ENCODE measurements at regions not wholly inside any gene's neighbourhood (a gene's known extent, or its start where the extent isn't known, plus 50 kb on each side); places are given as distances from the start of the nearest gene placed in this dataset.

DNA sequence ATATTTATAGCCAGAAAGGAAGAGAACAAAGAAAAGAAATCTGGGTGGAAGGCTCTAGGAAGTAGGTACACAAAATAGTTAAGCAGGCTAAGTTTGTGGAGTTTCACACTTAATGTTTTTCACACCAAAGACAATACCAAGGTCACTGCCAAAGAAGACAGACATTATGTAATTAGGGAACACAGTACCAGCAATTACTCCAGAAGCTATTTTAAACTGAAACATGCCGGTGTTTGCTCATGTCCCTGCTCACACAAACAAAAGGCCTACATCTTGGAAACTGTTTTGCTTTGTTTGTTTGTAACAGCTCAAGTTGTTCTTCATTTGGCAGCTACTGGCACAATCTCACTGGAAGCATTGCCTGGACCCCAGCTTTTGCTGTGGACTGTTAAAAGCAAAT, 88.5 kb upstream of the DAB1 start:
- Histone ChIP-seq H3K36me3 (ENCODE audit: control insufficient read depth in 5 of 5, insufficient read depth in 5 of 5, low read length in 5 of 5) (no peaks in the 10 kb centered on the region), H3K27ac (ENCODE audit: low read depth, low read length) (no peak overlapping the region), H3K4me3 (ENCODE audit: low read depth in 1 of 5, low read length in 5 of 5) (no peak overlapping the region), H3K4me1 (ENCODE audit: control insufficient read depth in 5 of 5, insufficient read depth in 5 of 5, low read length in 5 of 5) (peaks cover 0 to 7% (median 0%) of the 10 kb centered on the region in 5 donors), H3K9ac (ENCODE audit: low read length in 5 of 5) (no peak overlapping the region), H3K9me3 (ENCODE audit: control insufficient read depth in 5 of 5, low read length in 5 of 5) (no peaks in the 10 kb centered on the region), H3K27me3 (ENCODE audit: control insufficient read depth in 5 of 5, insufficient read depth in 4 of 5, low read length in 5 of 5) (no peaks in the 10 kb centered on the region)

DNA sequence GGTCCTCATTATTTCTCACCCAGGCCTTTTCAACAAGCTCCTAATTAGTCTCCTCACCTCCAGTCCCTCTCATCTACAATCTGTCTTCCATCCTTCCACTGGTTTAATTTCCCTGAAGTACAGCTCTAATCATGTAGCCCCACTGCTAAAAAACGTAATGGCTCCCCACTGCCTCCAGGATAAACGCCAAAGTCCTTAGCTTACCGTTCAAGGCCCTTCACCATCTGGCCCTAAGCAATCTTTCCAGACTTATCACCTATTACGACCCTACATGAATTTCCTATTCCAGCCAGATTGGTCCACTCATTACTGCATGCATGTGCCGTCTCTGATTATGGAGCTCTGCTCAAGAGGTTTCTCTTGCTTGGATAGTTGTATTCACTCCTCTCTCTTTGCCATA, 83.1 kb upstream of the DAB1 start:
- Histone ChIP-seq H3K36me3 (ENCODE audit: control insufficient read depth in 5 of 5, insufficient read depth in 5 of 5, low read length in 5 of 5) (no peaks in the 10 kb centered on the region), H3K4me3 (ENCODE audit: low read depth in 1 of 5, low read length in 5 of 5) (no peak overlapping the region), H3K4me1 (ENCODE audit: control insufficient read depth in 5 of 5, insufficient read depth in 5 of 5, low read length in 5 of 5) (peaks cover 0 to 2% (median 0%) of the 10 kb centered on the region in 5 donors), H3K27ac (ENCODE audit: low read depth, low read length) (no peak overlapping the region), H3K9ac (ENCODE audit: low read length in 5 of 5) (no peak overlapping the region), H3K27me3 (ENCODE audit: control insufficient read depth in 5 of 5, insufficient read depth in 4 of 5, low read length in 5 of 5) (no peaks in the 10 kb centered on the region), H3K9me3 (ENCODE audit: control insufficient read depth in 5 of 5, low read length in 5 of 5) (no peaks in the 10 kb centered on the region)

- no peak overlapping the region for H3K4me3 ChIP-seq (ENCODE audit: low read depth in 1 of 5, low read length in 5 of 5)
- H3K27ac ChIP-seq (ENCODE audit: low read depth, low read length) = no peak overlapping the region
- no peaks in the 10 kb centered on the region for H3K9me3 ChIP-seq (ENCODE audit: control insufficient read depth in 5 of 5, low read length in 5 of 5)
- no peak overlapping the region for H3K9ac ChIP-seq (ENCODE audit: low read length in 5 of 5)
- no peaks in the 10 kb centered on the region for H3K36me3 ChIP-seq (ENCODE audit: control insufficient read depth in 5 of 5, insufficient read depth in 5 of 5, low read length in 5 of 5)
- H3K4me1 ChIP-seq (ENCODE audit: control insufficient read depth in 5 of 5, insufficient read depth in 5 of 5, low read length in 5 of 5) = peaks cover 0 to 2% (median 0%) of the 10 kb centered on the region in 5 donors
- H3K27me3 ChIP-seq (ENCODE audit: control insufficient read depth in 5 of 5, insufficient read depth in 4 of 5, low read length in 5 of 5) = no peaks in the 10 kb centered on the region
Measured at GRCh38 chr1:57503337-57503736, 79.5 kb upstream of the DAB1 start.

- no peaks in the 10 kb centered on the region for H3K36me3 ChIP-seq (ENCODE audit: control insufficient read depth in 5 of 5, insufficient read depth in 5 of 5, low read length in 5 of 5)
- no peaks in the 10 kb centered on the region for H3K9me3 ChIP-seq (ENCODE audit: control insufficient read depth in 5 of 5, low read length in 5 of 5)
- H3K9ac ChIP-seq (ENCODE audit: low read length in 5 of 5) = no peak overlapping the region
- no peaks in the 10 kb centered on the region for H3K27me3 ChIP-seq (ENCODE audit: control insufficient read depth in 5 of 5, insufficient read depth in 4 of 5, low read length in 5 of 5)
- H3K4me1 ChIP-seq (ENCODE audit: control insufficient read depth in 5 of 5, insufficient read depth in 5 of 5, low read length in 5 of 5) = no peaks in the 10 kb centered on the region
- no peak overlapping the region for H3K4me3 ChIP-seq (ENCODE audit: low read depth in 1 of 5, low read length in 5 of 5)
- no peak overlapping the region for H3K27ac ChIP-seq (ENCODE audit: low read depth, low read length)
Measured at GRCh38 chr1:57500136-57500830, 76.4 kb upstream of the DAB1 start.

DNA sequence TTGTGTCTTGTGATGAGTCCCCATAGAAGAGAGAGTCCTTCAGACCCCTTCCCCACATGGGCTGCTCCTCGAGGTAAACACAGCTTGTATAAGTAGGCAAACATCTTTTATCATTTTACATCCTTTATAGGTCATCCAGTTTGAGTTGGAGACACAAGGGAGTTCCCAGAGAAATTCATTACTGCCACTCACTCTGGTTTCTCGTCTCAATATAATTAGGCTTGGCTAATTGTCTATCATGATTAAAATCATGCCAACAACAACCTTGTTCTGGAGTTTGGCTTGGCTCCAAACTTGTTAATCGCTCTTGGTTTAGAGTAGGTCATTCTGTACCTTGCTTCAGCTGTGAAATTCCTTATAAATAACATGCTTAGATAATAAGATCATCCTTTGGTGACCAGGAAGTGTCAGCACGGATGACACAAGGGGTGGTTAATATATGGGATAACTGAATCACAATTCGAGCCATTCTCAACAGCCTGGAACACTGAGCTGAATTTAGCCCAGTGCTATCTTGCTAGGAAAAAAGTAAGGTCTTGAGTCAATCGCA, 70.7 kb upstream of the DAB1 start:
- H3K27ac ChIP-seq (ENCODE audit: low read depth, low read length) = no peak overlapping the region
- H3K9ac ChIP-seq (ENCODE audit: low read length in 5 of 5) = no peak overlapping the region
- no peaks in the 10 kb centered on the region for H3K4me1 ChIP-seq (ENCODE audit: control insufficient read depth in 5 of 5, insufficient read depth in 5 of 5, low read length in 5 of 5)
- H3K36me3 ChIP-seq (ENCODE audit: control insufficient read depth in 5 of 5, insufficient read depth in 5 of 5, low read length in 5 of 5) = no peaks in the 10 kb centered on the region
- H3K27me3 ChIP-seq (ENCODE audit: control insufficient read depth in 5 of 5, insufficient read depth in 4 of 5, low read length in 5 of 5) = no peaks in the 10 kb centered on the region
- H3K4me3 ChIP-seq (ENCODE audit: low read depth in 1 of 5, low read length in 5 of 5) = no peak overlapping the region
- no peaks in the 10 kb centered on the region for H3K9me3 ChIP-seq (ENCODE audit: control insufficient read depth in 5 of 5, low read length in 5 of 5)

DNA sequence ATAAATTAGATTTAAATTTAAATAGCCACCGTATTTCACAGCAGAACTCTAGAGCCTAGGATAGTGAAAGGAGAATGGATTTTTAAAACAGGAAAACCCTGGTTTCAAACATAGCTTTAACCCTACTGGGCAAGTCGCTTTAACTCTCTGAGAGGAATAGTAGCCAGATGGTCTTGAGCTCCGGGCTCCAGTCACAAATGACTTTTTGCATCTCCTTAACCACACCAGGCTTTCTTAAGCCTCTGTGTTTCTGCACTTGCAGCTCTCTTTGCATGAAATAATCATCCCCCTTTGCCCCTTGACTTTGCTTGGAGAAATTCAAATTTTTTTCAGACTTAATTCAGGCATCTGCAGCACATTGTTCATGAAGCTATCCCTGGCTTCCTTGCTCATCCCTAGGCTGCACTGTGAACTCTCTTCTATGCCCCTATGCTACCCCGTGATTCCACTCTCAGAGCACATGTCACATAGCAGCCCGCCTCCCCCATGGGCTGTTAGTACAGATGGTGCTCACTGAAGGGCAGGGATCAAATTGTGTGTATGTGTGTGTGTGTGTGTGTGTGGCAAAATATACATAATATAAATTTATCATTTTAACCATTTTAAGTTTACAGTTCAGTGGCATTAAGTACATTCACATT, 68.8 kb upstream of the DAB1 start:
- no peaks in the 10 kb centered on the region for H3K9me3 ChIP-seq (ENCODE audit: control insufficient read depth in 5 of 5, low read length in 5 of 5)
- H3K36me3 ChIP-seq (ENCODE audit: control insufficient read depth in 5 of 5, insufficient read depth in 5 of 5, low read length in 5 of 5) = no peaks in the 10 kb centered on the region
- no peak overlapping the region for H3K4me3 ChIP-seq (ENCODE audit: low read depth in 1 of 5, low read length in 5 of 5)

DNA sequence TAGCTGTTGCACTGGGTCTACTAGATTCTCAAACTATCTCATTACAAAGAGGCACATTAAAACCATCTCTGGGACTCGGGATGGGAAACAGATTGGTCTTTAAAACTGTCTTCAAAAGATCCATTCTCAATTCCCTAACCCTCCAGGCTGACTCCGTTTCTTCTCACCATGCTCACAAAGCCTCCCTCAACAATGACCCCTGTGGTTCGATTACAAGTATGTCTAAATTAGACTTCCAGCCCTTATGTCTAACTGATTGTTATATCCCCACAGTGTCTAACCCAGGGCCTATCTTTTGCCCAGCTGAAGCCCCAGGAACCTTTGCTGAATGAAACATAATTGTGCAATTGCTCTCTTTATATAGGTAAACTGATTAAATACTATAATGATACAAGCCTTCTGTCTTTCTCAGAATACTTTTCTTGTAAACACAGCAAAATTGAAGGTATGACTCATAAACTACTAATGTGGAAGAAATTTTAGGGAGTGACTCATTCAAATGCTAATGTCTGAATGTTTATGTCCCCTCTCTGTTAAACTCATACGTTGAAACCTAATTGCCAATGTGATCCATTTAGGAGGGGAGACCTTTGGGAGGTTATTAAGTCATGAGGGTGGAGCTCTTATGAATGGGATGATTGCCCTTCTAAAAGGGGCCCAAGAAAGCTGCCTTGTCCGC, 65.6 kb upstream of the DAB1 start:
- no peaks in the 10 kb centered on the region for H3K27me3 ChIP-seq (ENCODE audit: control insufficient read depth in 5 of 5, insufficient read depth in 4 of 5, low read length in 5 of 5)
- no peaks in the 10 kb centered on the region for H3K4me1 ChIP-seq (ENCODE audit: control insufficient read depth in 5 of 5, insufficient read depth in 5 of 5, low read length in 5 of 5)
- H3K27ac ChIP-seq (ENCODE audit: low read depth, low read length) = no peak overlapping the region
- H3K4me3 ChIP-seq (ENCODE audit: low read depth in 1 of 5, low read length in 5 of 5) = no peak overlapping the region
- H3K9ac ChIP-seq (ENCODE audit: low read length in 5 of 5) = no peak overlapping the region
- no peaks in the 10 kb centered on the region for H3K9me3 ChIP-seq (ENCODE audit: control insufficient read depth in 5 of 5, low read length in 5 of 5)
- no peaks in the 10 kb centered on the region for H3K36me3 ChIP-seq (ENCODE audit: control insufficient read depth in 5 of 5, insufficient read depth in 5 of 5, low read length in 5 of 5)

More for the DNA sequence above, 68.8 kb upstream of the DAB1 start:
- H3K27me3 ChIP-seq (ENCODE audit: control insufficient read depth in 5 of 5, insufficient read depth in 4 of 5, low read length in 5 of 5) = no peaks in the 10 kb centered on the region
- no peak overlapping the region for H3K9ac ChIP-seq (ENCODE audit: low read length in 5 of 5)
- H3K4me1 ChIP-seq (ENCODE audit: control insufficient read depth in 5 of 5, insufficient read depth in 5 of 5, low read length in 5 of 5) = no peaks in the 10 kb centered on the region
- no peak overlapping the region for H3K27ac ChIP-seq (ENCODE audit: low read depth, low read length)

DNA sequence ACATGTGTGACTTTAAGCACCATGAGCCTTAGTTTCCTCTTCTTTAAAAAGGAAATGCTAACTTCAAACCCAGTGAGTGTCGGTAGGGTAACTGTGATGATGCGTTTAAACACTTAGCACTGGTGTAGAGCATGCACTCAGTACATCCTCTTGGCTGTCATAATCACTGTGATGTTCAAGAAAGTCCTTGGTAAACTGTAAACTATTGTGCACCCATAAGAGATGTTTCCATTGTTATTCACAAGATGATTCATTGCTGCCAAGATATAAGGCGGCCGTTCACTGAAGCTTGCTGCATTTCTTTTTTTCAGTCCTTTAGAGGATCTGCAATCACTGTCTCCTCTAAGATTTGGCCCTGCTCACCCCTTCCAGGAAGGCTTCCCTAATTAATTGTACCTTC, 61.8 kb upstream of the DAB1 start:
- no peaks in the 10 kb centered on the region for H3K9me3 ChIP-seq (ENCODE audit: control insufficient read depth in 5 of 5, low read length in 5 of 5)
- H3K27ac ChIP-seq (ENCODE audit: low read depth, low read length) = no peak overlapping the region
- no peak overlapping the region for H3K4me3 ChIP-seq (ENCODE audit: low read depth in 1 of 5, low read length in 5 of 5)
- no peak overlapping the region for H3K9ac ChIP-seq (ENCODE audit: low read length in 5 of 5)
- no peaks in the 10 kb centered on the region for H3K36me3 ChIP-seq (ENCODE audit: control insufficient read depth in 5 of 5, insufficient read depth in 5 of 5, low read length in 5 of 5)
- no peaks in the 10 kb centered on the region for H3K27me3 ChIP-seq (ENCODE audit: control insufficient read depth in 5 of 5, insufficient read depth in 4 of 5, low read length in 5 of 5)
- H3K4me1 ChIP-seq (ENCODE audit: control insufficient read depth in 5 of 5, insufficient read depth in 5 of 5, low read length in 5 of 5) = no peaks in the 10 kb centered on the region

DNA sequence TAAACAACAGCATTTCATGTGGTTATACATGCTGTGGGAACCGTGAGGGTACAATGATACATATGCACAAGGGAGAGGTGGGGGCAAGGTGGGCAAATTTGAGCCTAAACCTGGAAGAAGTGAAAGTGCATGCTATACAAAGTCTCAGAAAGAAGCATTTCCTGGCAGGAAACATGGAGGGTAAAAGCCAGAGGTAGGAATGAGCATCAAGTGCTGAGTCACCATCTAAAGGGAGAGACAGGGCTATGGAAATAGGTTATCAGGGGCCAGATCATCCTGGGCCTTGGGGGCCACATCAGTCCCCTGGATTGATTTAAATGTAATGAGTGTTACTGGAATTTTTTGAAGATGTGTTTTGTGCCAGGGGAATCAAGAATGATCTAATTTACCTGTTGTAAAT, 60.1 kb upstream of the DAB1 start:
- H3K27ac ChIP-seq (ENCODE audit: low read depth, low read length) = no peak overlapping the region
- no peak overlapping the region for H3K9ac ChIP-seq (ENCODE audit: low read length in 5 of 5)
- H3K27me3 ChIP-seq (ENCODE audit: control insufficient read depth in 5 of 5, insufficient read depth in 4 of 5, low read length in 5 of 5) = no peaks in the 10 kb centered on the region
- H3K4me1 ChIP-seq (ENCODE audit: control insufficient read depth in 5 of 5, insufficient read depth in 5 of 5, low read length in 5 of 5) = no peaks in the 10 kb centered on the region
- no peaks in the 10 kb centered on the region for H3K36me3 ChIP-seq (ENCODE audit: control insufficient read depth in 5 of 5, insufficient read depth in 5 of 5, low read length in 5 of 5)
- H3K4me3 ChIP-seq (ENCODE audit: low read depth in 1 of 5, low read length in 5 of 5) = no peak overlapping the region
- no peaks in the 10 kb centered on the region for H3K9me3 ChIP-seq (ENCODE audit: control insufficient read depth in 5 of 5, low read length in 5 of 5)

DNA sequence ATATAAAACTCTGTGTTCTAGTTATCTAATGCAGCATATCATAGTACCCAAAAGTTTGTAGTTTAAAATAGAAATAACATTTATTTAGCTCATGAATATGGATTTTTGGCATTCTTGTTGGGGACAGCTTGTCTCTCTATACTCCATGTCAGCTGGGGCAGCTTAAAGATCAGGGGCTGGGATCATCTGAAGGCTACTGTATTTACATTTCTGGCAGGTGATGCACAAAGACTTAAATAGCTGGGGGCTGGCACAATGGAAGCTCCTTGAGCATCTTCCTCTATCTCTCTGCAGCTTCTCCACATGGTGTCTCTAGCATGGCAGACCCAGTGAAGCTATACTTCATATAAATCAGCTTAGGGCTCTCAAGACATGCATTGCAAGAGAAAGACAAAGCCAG, 55.6 kb upstream of the DAB1 start:
- Histone ChIP-seq H3K9me3 (ENCODE audit: control insufficient read depth in 5 of 5, low read length in 5 of 5) (no peaks in the 10 kb centered on the region), H3K9ac (ENCODE audit: low read length in 5 of 5) (no peak overlapping the region), H3K4me1 (ENCODE audit: control insufficient read depth in 5 of 5, insufficient read depth in 5 of 5, low read length in 5 of 5) (no peaks in the 10 kb centered on the region), H3K4me3 (ENCODE audit: low read depth in 1 of 5, low read length in 5 of 5) (no peak overlapping the region), H3K36me3 (ENCODE audit: control insufficient read depth in 5 of 5, insufficient read depth in 5 of 5, low read length in 5 of 5) (no peaks in the 10 kb centered on the region), H3K27me3 (ENCODE audit: control insufficient read depth in 5 of 5, insufficient read depth in 4 of 5, low read length in 5 of 5) (no peaks in the 10 kb centered on the region), H3K27ac (ENCODE audit: low read depth, low read length) (no peak overlapping the region)

Data from subcutaneous abdominal adipose tissue (tissue), 5 donors.